HL-60 (cell line): ENCODE measurements at regions not wholly inside any gene's neighbourhood (a gene's known extent, or its start where the extent isn't known, plus 50 kb on each side); places are given as distances from the start of the nearest gene placed in this dataset.

Experiments used
- DNase-seq, 2 experiments: peaks; one replicate each; pipeline ENCODE4 v3.0.0-alpha.2; 2010 to 2020; ENCODE audit warnings: low read depth in 1 of 2, low spot score in 1 of 2
- H3K27ac ChIP-seq: fragments of 250-450 bp; sonication (Bioruptor Pico); replicated peaks from 2 replicates; pipeline ENCODE4 v1.5.1; 2020; ENCODE audit warnings: mild to moderate bottlenecking, moderate library complexity
- H3K27me3 ChIP-seq: fragments of 250-450 bp; sonication (Bioruptor Pico); 2 replicates; pipeline ENCODE4 v1.5.1; 2021; ENCODE audit warnings: mild to moderate bottlenecking, moderate library complexity; ENCODE audit not compliant: insufficient read depth, poor library complexity, severe bottlenecking
- H3K4me3 ChIP-seq: replicated peaks from 2 replicates; pipeline ENCODE4 v1.5.1; 2011; ENCODE audit warnings: mild to moderate bottlenecking, control low read depth, low read length; ENCODE audit not compliant: insufficient read depth
- GABPA ChIP-seq: IDR thresholded peaks from 2 replicates; pipeline ENCODE4 v1.6.1; 2012; ENCODE audit warnings: low read depth
- POLR2AphosphoS5 ChIP-seq: IDR thresholded peaks from 2 replicates; pipeline ENCODE4 v1.6.1; 2012; ENCODE audit warnings: low read depth
- SPI1 ChIP-seq: IDR thresholded peaks from 2 replicates; pipeline ENCODE4 v1.6.1; 2012; ENCODE audit warnings: low read depth, mild to moderate bottlenecking, borderline replicate concordance
- TF ChIP-seq, protein P1 (sequence below): IDR thresholded peaks from 2 replicates; pipeline ENCODE4 v1.6.1; 2012; ENCODE audit warnings: low read depth; ENCODE audit not compliant: insufficient replicate concordance
- TF ChIP-seq, protein P2 (sequence below): IDR thresholded peaks from one replicate; pipeline ENCODE4 v1.5.1; 2011; ENCODE audit warnings: low read length, control low read depth, inconsistent platforms; ENCODE audit not compliant: insufficient read depth

DNA sequence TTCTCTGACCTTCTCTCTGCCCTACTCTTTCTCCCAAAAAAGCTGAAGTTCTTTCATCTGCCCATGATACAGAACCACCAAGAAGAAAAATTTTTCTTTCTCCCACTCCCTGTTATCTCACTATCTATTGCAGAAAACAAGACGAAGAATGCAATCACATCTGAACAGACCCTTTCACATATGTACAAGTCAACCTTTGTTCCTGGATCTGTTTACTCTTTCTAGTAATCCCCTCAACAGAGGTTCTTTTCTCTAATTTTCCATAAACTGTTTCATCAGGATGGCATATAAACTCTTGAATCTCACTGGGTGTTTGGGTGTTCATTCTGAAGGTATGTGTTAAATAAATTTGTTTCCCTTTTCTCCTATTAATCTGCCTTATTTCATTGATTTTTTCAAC lies 1262.7 kb upstream of the NRXN1 start:
- TF ChIP-seq GABPA: no peak
- TF ChIP-seq SPI1: no peak
- TF ChIP-seq, protein P1, sequence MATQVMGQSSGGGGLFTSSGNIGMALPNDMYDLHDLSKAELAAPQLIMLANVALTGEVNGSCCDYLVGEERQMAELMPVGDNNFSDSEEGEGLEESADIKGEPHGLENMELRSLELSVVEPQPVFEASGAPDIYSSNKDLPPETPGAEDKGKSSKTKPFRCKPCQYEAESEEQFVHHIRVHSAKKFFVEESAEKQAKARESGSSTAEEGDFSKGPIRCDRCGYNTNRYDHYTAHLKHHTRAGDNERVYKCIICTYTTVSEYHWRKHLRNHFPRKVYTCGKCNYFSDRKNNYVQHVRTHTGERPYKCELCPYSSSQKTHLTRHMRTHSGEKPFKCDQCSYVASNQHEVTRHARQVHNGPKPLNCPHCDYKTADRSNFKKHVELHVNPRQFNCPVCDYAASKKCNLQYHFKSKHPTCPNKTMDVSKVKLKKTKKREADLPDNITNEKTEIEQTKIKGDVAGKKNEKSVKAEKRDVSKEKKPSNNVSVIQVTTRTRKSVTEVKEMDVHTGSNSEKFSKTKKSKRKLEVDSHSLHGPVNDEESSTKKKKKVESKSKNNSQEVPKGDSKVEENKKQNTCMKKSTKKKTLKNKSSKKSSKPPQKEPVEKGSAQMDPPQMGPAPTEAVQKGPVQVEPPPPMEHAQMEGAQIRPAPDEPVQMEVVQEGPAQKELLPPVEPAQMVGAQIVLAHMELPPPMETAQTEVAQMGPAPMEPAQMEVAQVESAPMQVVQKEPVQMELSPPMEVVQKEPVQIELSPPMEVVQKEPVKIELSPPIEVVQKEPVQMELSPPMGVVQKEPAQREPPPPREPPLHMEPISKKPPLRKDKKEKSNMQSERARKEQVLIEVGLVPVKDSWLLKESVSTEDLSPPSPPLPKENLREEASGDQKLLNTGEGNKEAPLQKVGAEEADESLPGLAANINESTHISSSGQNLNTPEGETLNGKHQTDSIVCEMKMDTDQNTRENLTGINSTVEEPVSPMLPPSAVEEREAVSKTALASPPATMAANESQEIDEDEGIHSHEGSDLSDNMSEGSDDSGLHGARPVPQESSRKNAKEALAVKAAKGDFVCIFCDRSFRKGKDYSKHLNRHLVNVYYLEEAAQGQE: no peak
- no peak for TF ChIP-seq POLR2AphosphoS5
- TF ChIP-seq, protein P2, sequence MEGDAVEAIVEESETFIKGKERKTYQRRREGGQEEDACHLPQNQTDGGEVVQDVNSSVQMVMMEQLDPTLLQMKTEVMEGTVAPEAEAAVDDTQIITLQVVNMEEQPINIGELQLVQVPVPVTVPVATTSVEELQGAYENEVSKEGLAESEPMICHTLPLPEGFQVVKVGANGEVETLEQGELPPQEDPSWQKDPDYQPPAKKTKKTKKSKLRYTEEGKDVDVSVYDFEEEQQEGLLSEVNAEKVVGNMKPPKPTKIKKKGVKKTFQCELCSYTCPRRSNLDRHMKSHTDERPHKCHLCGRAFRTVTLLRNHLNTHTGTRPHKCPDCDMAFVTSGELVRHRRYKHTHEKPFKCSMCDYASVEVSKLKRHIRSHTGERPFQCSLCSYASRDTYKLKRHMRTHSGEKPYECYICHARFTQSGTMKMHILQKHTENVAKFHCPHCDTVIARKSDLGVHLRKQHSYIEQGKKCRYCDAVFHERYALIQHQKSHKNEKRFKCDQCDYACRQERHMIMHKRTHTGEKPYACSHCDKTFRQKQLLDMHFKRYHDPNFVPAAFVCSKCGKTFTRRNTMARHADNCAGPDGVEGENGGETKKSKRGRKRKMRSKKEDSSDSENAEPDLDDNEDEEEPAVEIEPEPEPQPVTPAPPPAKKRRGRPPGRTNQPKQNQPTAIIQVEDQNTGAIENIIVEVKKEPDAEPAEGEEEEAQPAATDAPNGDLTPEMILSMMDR: no peak
- Histone ChIP-seq H3K27ac (no peak overlapping the region), H3K27me3 (no peaks in the 10 kb centered on the region), H3K4me3 (no peak overlapping the region)
- DNase-seq: no peak

DNA sequence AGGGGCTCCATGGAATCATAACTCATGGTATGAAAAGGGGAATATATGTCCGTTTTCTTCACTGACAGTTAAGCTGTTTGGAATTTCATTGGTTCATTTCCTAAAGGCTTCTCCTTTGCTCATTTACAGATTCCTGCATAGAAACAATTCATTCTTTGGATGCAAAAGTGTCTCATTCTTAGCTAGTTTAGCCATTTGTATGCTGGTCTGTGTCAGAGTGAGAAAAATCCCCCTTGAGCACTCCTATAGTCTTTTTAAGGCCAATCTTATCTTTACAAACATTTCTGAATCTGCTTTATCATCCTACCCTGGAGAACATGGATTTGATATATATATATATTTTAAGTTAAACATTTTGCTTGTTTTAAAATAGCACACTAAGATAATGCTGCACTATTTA lies 1260.9 kb upstream of the NRXN1 start:
- Histone ChIP-seq H3K4me3 (no peak overlapping the region), H3K27ac (no peak overlapping the region), H3K27me3 (no peaks in the 10 kb centered on the region)
- TF ChIP-seq, protein P1: no peak
- TF ChIP-seq, protein P2: no peak
- TF ChIP-seq POLR2AphosphoS5 (no peak), GABPA (no peak), SPI1 (no peak)
- no peak for DNase-seq

DNA sequence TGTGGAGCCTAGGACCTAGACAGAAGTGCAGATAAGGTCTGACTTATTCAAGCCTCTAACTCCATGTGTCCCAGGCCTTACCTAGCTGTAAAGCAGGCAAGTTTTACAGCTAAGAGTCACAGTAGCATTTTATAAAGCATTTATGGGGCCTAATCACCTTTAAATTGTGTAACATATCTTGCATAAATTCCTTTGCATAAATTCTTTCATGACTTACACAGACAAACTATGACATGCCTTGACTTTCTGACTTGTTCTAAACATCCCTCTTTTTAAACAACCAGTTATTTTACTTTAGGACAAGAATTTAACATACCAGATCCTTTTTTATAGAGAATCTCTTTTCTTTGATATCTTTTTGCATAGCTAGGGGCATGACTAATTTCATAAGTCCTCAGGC lies 1257.8 kb upstream of the NRXN1 start:
- TF ChIP-seq GABPA: no peak
- DNase-seq: no peak
- Histone ChIP-seq H3K27ac (no peak overlapping the region), H3K27me3 (no peaks in the 10 kb centered on the region), H3K4me3 (no peak overlapping the region)

DNA sequence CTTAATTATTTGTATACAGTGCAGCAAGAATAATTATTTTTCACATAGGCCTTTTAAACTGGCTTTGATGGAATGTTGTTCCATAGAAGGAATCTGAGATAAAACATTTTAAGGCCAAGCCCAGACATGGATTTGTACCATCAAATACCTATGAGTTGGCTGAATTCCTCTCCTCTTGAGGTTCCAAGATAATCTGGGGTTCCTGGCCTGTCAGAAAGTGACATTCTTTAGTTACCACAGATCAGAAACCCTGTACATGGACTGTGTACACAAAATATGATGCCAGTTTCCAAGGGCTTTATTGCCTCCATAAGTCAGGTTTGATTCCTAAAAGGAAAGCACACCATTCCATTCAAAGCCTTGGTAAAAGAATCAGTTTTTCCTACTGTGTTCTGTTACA lies 1256.7 kb upstream of the NRXN1 start:
- Histone ChIP-seq H3K27me3 (no peaks in the 10 kb centered on the region), H3K4me3 (no peak overlapping the region), H3K27ac (no peak overlapping the region)
- TF ChIP-seq, protein P1: no peak
- no peak for TF ChIP-seq GABPA
- TF ChIP-seq SPI1: no peak
- TF ChIP-seq POLR2AphosphoS5: no peak
- TF ChIP-seq, protein P2: no peak
- DNase-seq: no peak
